HUES64 (cell line): ENCODE measurements at regions not wholly inside any gene's neighbourhood (a gene's known extent, or its start where the extent isn't known, plus 50 kb on each side); places are given as distances from the start of the nearest gene placed in this dataset.
"Not testable (repeated sequence)": the region's sequence is repeated elsewhere in the genome, so short reads cannot be mapped to it uniquely, and the experiment has no call there.

Experiments used
- H3K27ac ChIP-seq: 2 replicates; pipeline ENCODE4 v1.7.0; 2013; ENCODE audit warnings: low read depth, low read length, inconsistent platforms
- H3K27me3 ChIP-seq: 2 replicates; pipeline ENCODE4 v1.6.1; 2013; ENCODE audit warnings: mild to moderate bottlenecking, low read length; ENCODE audit not compliant: insufficient read depth
- H3K36me3 ChIP-seq: 2 replicates; pipeline ENCODE4 v1.6.1; 2013; ENCODE audit warnings: mild to moderate bottlenecking, low read length; ENCODE audit not compliant: insufficient read depth
- H3K4me1 ChIP-seq: 2 replicates; pipeline ENCODE4 v1.6.1; 2013; ENCODE audit warnings: mild to moderate bottlenecking, low read length, moderate library complexity; ENCODE audit not compliant: insufficient read depth
- H3K4me3 ChIP-seq: 2 replicates; pipeline ENCODE4 v1.5.1; 2013; ENCODE audit warnings: mild to moderate bottlenecking, low read length, moderate library complexity
- H3K9ac ChIP-seq: 2 replicates; pipeline ENCODE4 v1.6.1; 2013; ENCODE audit warnings: mild to moderate bottlenecking, low read depth, low read length
- H3K9me3 ChIP-seq: 2 replicates; pipeline ENCODE4 v1.6.1; 2013; ENCODE audit warnings: low read depth, low read length; ENCODE audit not compliant: insufficient read depth
- WGBS: fragments of 150-250, 120-280 bp; methylation state at CpG from one replicate; pipeline ENCODE4 v1.1.7; 2013; ENCODE audit warnings: missing lambda C conversion rate; 5-methylcytosine and 5-hydroxymethylcytosine counted together

DNA sequence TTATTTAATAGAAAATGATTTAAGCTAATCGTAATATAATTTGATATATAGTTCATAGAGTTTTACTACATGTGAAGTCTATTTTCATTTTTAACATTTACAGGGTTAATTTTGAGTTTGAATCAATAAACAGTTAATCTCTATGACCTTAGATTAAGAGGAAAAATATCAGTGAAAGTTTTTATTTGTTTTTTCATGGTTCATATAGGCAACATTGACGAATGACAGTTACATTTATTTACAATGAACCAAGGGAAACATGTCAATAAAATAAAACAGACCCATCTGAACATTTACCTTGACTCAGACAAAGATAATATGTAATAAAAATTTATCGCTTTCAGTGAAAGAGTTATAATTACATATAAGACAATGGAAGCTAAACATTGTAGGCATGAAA lies 346.6 kb upstream of the SLITRK5 start:
- no peaks in the 10 kb centered on the region for H3K27me3 ChIP-seq
- H3K4me3 ChIP-seq = no peak overlapping the region
- H3K4me1 ChIP-seq = no peaks in the 10 kb centered on the region
- no CpG with 5 or more reads among the region's 3 CpGs for WGBS
- H3K27ac ChIP-seq = no peak overlapping the region
- no peaks in the 10 kb centered on the region for H3K9me3 ChIP-seq
- no peaks in the 10 kb centered on the region for H3K36me3 ChIP-seq
- H3K9ac ChIP-seq = no peak overlapping the region

DNA sequence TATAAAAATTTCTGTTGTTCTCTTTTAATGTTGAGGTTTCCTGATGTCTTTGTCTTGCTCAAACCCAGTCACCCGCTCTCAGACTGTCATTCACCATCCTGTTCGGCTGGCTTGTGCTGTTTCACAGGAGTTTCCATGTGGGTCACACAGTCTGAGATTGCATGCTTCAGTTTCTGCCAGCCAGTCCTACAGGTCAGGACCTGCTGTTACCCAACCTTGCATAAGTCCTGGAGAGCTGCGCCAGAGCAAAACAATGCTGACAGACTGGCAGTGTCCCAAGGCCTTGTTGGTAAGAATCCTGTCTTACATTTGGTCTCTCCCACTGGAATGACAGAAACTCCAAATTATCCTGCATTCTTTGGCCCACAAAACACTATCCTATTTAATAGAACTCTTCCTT lies 340.0 kb upstream of the SLITRK5 start:
- 77% methylated on average over 3 of the region's 3 CpGs for WGBS
- Histone ChIP-seq H3K27me3 (no peaks in the 10 kb centered on the region), H3K9me3 (no peaks in the 10 kb centered on the region), H3K27ac (no peak overlapping the region), H3K4me1 (no peaks in the 10 kb centered on the region), H3K4me3 (no peak overlapping the region), H3K9ac (no peak overlapping the region), H3K36me3 (no peaks in the 10 kb centered on the region)

DNA sequence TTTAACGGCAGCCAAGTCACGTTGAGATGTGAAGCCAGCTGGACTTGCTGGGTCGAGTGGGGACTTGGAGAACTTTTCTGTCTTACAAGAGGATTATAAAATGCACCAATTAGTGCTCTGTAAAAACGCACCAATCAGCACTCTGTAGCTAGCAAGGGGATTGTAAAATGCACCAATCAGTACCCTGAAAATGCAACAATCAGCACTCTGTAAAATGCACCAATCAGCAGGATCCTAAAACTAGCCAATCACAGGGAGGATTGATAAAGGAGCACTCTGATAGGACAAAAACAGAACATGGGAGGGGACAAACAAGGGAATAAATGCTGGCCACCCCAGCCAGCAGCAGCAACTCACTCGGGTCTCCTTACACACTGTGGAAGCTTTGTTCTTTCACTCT lies 337.6 kb upstream of the SLITRK5 start:
- no peak overlapping the region for H3K9ac ChIP-seq
- H3K36me3 ChIP-seq = no peaks in the 10 kb centered on the region
- no peaks in the 10 kb centered on the region for H3K27me3 ChIP-seq
- H3K27ac ChIP-seq = no peak overlapping the region
- no peak overlapping the region for H3K4me3 ChIP-seq
- no peaks in the 10 kb centered on the region for H3K4me1 ChIP-seq
- WGBS = 95% methylated on average over 5 of the region's 5 CpGs
- no peaks in the 10 kb centered on the region for H3K9me3 ChIP-seq

DNA sequence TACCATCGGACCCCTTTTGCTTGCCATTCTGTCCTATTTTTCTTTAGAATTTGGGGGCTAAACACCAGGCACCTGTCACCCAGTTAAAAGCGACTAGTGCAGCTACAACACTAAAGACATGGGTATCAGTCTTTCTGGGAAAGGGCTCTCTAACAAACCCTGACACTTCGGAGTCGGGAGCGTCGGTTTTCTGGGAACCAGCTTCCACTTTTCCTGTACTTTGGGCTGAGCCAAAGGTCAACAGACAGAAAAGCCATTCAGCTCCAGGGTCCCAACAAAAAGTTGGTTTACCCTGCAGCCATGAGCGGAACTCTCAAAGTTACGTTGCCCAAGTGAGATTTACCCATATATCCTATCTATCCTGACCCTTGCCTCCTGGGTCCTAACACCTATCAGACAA lies 337.0 kb upstream of the SLITRK5 start:
- Histone ChIP-seq H3K27me3 (no peaks in the 10 kb centered on the region), H3K9ac (no peak overlapping the region), H3K4me3 (no peak overlapping the region), H3K36me3 (no peaks in the 10 kb centered on the region), H3K9me3 (no peaks in the 10 kb centered on the region), H3K27ac (no peak overlapping the region), H3K4me1 (no peaks in the 10 kb centered on the region)
- WGBS = 98% methylated on average over 8 of the region's 8 CpGs

DNA sequence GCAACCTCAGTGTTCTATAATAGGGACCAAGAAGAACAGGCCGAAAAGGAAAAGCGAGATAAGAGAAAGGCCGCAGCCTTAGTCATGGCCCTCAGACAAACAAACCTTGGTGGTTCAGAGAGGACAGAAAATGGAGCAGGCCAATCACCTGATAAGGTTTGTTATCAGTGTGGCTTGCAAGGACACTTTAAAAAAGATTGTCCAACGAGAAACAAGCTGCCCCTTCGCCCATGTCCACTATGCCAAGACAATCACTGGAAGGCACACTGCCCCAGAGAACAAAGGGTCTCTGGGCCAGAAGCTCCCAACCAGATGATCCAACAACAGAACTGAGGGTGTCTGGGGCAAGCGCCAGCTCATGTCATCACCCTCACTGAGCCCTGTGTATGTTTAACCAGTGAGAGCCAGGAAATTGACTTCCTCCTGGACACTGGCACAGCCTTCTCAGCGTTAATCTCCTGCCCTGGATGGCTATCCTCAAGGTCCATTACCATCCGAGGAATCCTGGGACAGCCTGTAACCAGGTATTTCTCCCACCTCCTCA lies 334.8 kb upstream of the SLITRK5 start:
- H3K9me3 ChIP-seq, H3K27ac ChIP-seq, H3K4me1 ChIP-seq, H3K27me3 ChIP-seq, H3K9ac ChIP-seq, H3K36me3 ChIP-seq, H3K4me3 ChIP-seq: not testable (repeated sequence)
- 80% methylated on average over 8 of the region's 8 CpGs for WGBS

DNA sequence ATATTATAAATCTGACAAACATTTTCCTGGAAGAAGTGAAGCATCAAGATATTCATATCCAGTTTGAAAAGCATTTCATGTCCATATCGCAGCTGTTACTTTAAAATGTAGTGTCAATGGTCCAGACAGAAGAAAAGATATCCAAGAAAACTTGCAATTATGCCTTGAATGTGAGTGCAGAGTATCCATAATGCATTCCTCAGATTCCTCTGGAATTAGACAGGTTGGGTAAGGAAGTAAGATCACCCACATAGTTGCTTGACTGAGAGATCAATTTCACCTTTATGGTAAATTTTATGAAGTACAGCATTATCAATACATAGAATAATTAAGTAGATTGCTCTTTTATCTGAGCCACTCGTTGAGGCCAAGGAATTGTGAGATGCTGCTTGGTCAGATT lies 327.0 kb upstream of the SLITRK5 start:
- Histone ChIP-seq H3K27ac (no peak overlapping the region), H3K27me3 (no peaks in the 10 kb centered on the region), H3K9me3 (no peaks in the 10 kb centered on the region), H3K4me1 (no peaks in the 10 kb centered on the region), H3K4me3 (no peak overlapping the region), H3K36me3 (no peaks in the 10 kb centered on the region), H3K9ac (no peak overlapping the region)
- WGBS = 79% methylated on average over 2 of the region's 2 CpGs

DNA sequence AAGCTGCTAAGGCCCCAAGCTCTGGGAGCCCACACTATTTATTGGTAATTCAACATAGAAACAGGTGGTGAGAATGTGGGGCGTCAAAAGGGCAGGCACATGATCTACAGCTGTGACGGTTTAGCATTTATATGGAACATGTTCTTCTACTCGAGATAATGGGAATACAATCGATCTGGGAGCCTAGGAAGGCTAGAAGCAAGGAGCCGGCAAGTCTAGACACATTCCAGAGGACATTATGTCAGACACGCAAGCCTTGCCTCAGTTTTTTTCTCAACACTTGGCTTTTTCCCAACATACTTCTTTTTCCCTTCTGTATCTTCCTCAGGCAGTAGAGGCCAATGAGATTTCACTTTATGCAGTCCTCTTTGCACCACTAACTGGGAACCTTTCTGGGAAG lies 315.7 kb upstream of the SLITRK5 start:
- no peaks in the 10 kb centered on the region for H3K4me1 ChIP-seq
- no peak overlapping the region for H3K27ac ChIP-seq
- H3K9ac ChIP-seq = no peak overlapping the region
- H3K36me3 ChIP-seq = no peaks in the 10 kb centered on the region
- no peaks in the 10 kb centered on the region for H3K27me3 ChIP-seq
- no peak overlapping the region for H3K4me3 ChIP-seq
- no peaks in the 10 kb centered on the region for H3K9me3 ChIP-seq
- 99% methylated on average over 5 of the region's 6 CpGs for WGBS

DNA sequence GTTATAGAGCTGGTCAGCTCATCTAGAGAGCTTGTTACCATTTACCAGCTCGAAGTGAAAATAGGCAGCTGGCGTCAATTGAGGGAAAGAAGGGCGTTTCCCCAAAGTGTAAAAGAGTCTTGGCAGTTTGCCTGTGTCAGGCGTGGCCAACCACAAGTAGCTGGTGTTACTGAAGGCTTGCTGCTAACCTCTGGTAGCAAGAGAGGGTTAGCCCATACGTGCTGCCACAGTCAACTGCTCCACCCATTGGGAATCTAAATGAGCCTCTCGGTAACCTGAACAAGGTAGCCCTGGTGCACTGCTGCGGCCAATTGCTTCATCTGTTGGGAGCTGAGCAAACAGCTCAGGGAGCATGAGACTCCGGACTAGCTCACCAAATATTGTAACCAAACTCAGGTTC lies 314.9 kb upstream of the SLITRK5 start:
- Histone ChIP-seq H3K27me3 (no peaks in the 10 kb centered on the region), H3K9ac (no peak overlapping the region), H3K4me1 (no peaks in the 10 kb centered on the region), H3K4me3 (no peak overlapping the region), H3K9me3 (no peaks in the 10 kb centered on the region), H3K36me3 (no peaks in the 10 kb centered on the region), H3K27ac (no peak overlapping the region)
- 95% methylated on average over 8 of the region's 8 CpGs for WGBS

DNA sequence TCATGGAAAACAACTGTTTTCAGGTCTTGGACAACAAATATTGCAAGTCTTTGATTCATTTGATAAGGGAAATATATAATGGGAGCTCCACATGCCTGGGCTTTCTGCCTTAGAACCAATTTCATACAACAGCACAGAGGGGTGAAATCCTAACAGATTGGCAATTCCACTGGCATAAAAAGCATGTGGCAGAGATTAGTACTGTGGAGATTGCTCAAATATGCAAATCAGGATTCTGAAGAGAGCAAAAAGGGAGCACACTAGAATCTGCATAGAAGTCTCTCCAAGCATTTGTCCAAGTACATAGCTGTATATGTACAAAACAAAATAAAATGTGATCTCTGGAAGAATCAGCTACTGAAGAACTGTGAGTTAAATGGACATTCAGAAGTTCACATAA lies 312.9 kb upstream of the SLITRK5 start:
- Histone ChIP-seq H3K27ac (no peak overlapping the region), H3K4me3 (no peak overlapping the region), H3K27me3 (no peaks in the 10 kb centered on the region), H3K36me3 (no peaks in the 10 kb centered on the region), H3K9me3 (no peaks in the 10 kb centered on the region), H3K4me1 (no peaks in the 10 kb centered on the region), H3K9ac (no peak overlapping the region)

DNA sequence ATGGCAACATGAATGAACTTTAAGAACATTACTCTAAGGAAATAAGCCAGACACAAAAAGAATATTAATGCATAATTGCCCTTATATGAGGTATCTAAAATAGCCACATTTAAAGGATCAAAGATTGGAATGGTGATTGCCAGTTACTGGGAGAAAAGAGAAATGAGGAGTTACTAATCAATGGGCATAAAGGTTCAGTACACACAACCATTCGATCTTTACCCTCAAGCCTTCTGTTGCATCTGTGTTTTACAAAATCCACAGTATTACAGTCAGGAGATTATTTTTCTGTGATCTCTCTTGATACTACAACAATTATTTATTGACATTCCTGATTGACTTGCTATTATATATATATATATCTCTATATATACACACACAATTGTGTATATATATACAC lies 310.0 kb upstream of the SLITRK5 start:
- Histone ChIP-seq H3K27me3 (no peaks in the 10 kb centered on the region), H3K4me1 (no peaks in the 10 kb centered on the region), H3K27ac (no peak overlapping the region), H3K9ac (no peak overlapping the region), H3K4me3 (no peak overlapping the region), H3K9me3 (no peaks in the 10 kb centered on the region), H3K36me3 (no peaks in the 10 kb centered on the region)
- WGBS = no CpG with 5 or more reads among the region's 1 CpG

DNA sequence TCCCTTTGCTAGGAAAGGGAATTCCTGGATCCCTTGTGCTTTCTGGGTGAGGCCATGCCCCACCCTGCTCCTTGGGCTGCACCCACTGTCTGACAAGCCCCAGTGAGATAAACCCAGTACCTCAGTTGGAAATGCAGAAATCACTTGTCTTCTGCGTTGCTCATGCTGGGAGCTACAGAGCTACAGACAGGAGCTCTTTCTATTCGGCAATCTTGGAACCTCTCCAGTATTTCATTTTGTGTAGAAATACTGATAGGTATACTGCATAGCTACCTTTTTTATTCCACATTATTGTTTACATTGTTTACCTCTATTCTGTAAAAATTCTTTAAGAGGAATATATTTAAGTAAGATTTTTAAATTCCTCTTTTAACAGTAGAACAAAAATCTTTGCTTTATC lies 302.5 kb upstream of the SLITRK5 start:
- Histone ChIP-seq H3K36me3 (no peaks in the 10 kb centered on the region), H3K9ac (no peak overlapping the region), H3K4me1 (no peaks in the 10 kb centered on the region), H3K9me3 (0 out of 2 replicates have a peak, but pooled peaks cover 4% of the 10 kb centered on the region), H3K27ac (no peak overlapping the region), H3K4me3 (no peak overlapping the region), H3K27me3 (no peaks in the 10 kb centered on the region)
- WGBS = 95% methylated on average over 1 of the region's 2 CpGs

DNA sequence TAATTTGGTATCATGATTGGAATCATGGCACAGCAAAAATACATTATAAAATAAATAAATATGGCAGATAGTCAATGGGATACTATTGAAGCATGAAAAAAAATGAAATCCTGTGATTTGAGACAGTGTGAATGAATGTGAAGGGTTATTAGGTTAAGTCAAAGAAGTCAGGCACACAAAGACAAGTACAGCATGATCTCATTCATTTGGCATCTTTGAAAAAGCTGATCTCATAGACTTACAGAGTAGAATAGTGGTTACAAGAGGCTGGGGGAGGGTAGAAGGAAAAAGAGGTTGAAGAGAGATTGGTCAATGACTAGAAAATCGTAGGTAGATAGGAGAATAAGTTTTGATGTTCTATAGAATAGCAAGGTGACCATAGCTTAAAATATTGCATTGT lies 295.1 kb upstream of the SLITRK5 start:
- Histone ChIP-seq H3K27ac (no peak overlapping the region), H3K9ac (no peak overlapping the region), H3K4me1 (no peaks in the 10 kb centered on the region), H3K27me3 (no peaks in the 10 kb centered on the region), H3K4me3 (no peak overlapping the region), H3K9me3 (no peaks in the 10 kb centered on the region), H3K36me3 (no peaks in the 10 kb centered on the region)
- WGBS = 96% methylated on average over 1 of the region's 1 CpG
